SH-SY5Y (cell line): ENCODE measurements at regions not wholly inside any gene's neighbourhood (a gene's known extent, or its start where the extent isn't known, plus 50 kb on each side); places are given as distances from the start of the nearest gene placed in this dataset.

ENCODE experiments used
- GATA2 ChIP-seq: IDR thresholded peaks from 2 replicates; pipeline ENCODE4 v1.6.1; 2011; ENCODE audit warnings: mild to moderate bottlenecking, low read depth, low read length
- GATA3 ChIP-seq: IDR thresholded peaks from 2 replicates; pipeline ENCODE4 v1.6.1; 2011; ENCODE audit warnings: low read depth, mild to moderate bottlenecking, low read length, moderate library complexity

GRCh38 chr12:40614923-40615322 is 77.3 kb upstream of the CNTN1 start:
- TF ChIP-seq GATA3 (no peak), GATA2 (no peak)
